Body of pancreas (tissue), 4 donors: ENCODE measurements at regions not wholly inside any gene's neighbourhood (a gene's known extent, or its start where the extent isn't known, plus 50 kb on each side); places are given as distances from the start of the nearest gene placed in this dataset.

Experiments
- POLR2A ChIP-seq, 3 donors: fragments of 450-650 bp; IDR thresholded peaks; one replicate each; pipeline ENCODE4 v1.6.1; 2016; ENCODE audit warnings: antibody characterized with exemption in 3 of 3, mild to moderate bottlenecking in 2 of 3
- TF ChIP-seq, protein P1 (sequence below), 7 experiments: fragments of 450-650 bp in 4 of 7; fragments of 200-600 bp in 3 of 7; sonication (generic) in 3 of 7; IDR thresholded peaks; one replicate each; pipeline ENCODE4 v1.5.1; 2016 to 2019; ENCODE audit warnings: antibody characterized with exemption in 7 of 7

DNA sequence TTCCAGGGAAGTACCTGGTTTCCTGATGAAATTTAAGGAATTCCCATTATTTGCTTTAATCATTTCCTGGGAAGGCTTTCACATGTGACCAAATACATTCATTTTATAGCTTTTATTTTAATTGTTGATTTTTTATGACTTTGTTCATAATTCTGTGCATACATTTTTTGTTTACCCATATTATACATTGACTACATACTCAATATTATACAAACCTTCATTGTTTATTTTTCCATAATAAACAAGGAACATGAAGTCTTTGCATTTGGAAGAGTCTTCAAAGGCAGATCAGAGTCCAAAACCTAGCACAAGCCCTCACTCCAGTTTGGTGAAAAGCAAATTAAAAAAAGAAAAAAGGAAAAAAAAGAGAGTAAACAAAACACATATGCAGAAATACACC, 218.3 kb upstream of the NRIP1 start:
- TF ChIP-seq POLR2A (IDR thresholded peaks at IDR 0.05) = no peak
- TF ChIP-seq, protein P1, sequence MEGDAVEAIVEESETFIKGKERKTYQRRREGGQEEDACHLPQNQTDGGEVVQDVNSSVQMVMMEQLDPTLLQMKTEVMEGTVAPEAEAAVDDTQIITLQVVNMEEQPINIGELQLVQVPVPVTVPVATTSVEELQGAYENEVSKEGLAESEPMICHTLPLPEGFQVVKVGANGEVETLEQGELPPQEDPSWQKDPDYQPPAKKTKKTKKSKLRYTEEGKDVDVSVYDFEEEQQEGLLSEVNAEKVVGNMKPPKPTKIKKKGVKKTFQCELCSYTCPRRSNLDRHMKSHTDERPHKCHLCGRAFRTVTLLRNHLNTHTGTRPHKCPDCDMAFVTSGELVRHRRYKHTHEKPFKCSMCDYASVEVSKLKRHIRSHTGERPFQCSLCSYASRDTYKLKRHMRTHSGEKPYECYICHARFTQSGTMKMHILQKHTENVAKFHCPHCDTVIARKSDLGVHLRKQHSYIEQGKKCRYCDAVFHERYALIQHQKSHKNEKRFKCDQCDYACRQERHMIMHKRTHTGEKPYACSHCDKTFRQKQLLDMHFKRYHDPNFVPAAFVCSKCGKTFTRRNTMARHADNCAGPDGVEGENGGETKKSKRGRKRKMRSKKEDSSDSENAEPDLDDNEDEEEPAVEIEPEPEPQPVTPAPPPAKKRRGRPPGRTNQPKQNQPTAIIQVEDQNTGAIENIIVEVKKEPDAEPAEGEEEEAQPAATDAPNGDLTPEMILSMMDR (IDR thresholded peaks at IDR 0.05) = no peak
